Prostate gland (tissue), 2 donors: ENCODE measurements at regions not wholly inside any gene's neighbourhood (a gene's known extent, or its start where the extent isn't known, plus 50 kb on each side); places are given as distances from the start of the nearest gene placed in this dataset.

ENCODE experiments used
- DNase-seq: peaks from one replicate; pipeline ENCODE4 v3.0.0-alpha.2; 2019; ENCODE audit warnings: low spot score
- H3K27ac ChIP-seq, 2 donors: fragments of 200-600 bp; sonication (generic); 2 replicates each; pipeline ENCODE4 v1.5.1; 2017 to 2019
- H3K27me3 ChIP-seq: fragments of 200-600 bp; sonication (generic); replicated peaks from 2 replicates; pipeline ENCODE4 v1.5.1; 2019; ENCODE audit not compliant: insufficient read depth
- H3K36me3 ChIP-seq, 2 donors: fragments of 200-600 bp; sonication (generic); 1 replicate in 1 of 2; 2 replicates in 1 of 2; pipeline versions ENCODE4 v1.5.1 to v1.8.1; 2017 to 2019
- H3K4me1 ChIP-seq: fragments of 200-600 bp; sonication (generic); replicated peaks from 2 replicates; pipeline ENCODE4 v1.5.1; 2019
- H3K4me3 ChIP-seq, 2 donors: fragments of 200-600 bp; sonication (generic); 2 replicates each; pipeline ENCODE4 v1.5.1; 2017 to 2019
- H3K9me3 ChIP-seq: fragments of 200-600 bp; sonication (generic); 2 replicates; pipeline ENCODE4 v1.5.1; 2017
- POLR2A ChIP-seq: fragments of 450-650 bp; IDR thresholded peaks from one replicate; pipeline ENCODE4 v1.6.1; 2016; ENCODE audit warnings: antibody characterized with exemption, mild to moderate bottlenecking
- POLR2AphosphoS5 ChIP-seq: sonication (generic); formaldehyde crosslinking; IDR thresholded peaks from one replicate; pipeline ENCODE4 v1.6.1; 2017; ENCODE audit warnings: antibody characterized with exemption
- WGBS: methylation state at CpG from one replicate; pipeline ENCODE4 v1.1.5; 2018; 5-methylcytosine and 5-hydroxymethylcytosine counted together
- intact Hi-C: fragments of 100-400 bp; cut with DNase I; formaldehyde crosslinking; loops from one replicate; pipeline ENCODE4 v1.14.2; 2022
- TF ChIP-seq, protein P1 (sequence below), 4 experiments: fragments of 200-600 bp in 2 of 4; fragments of 450-650 bp in 2 of 4; sonication (generic) in 2 of 4; IDR thresholded peaks; 1 replicate in 3 of 4; 2 replicates in 1 of 4; pipeline ENCODE4 v1.5.1; 2016 to 2019; ENCODE audit warnings: antibody characterized with exemption in 4 of 4, mild to moderate bottlenecking in 2 of 4, moderate library complexity in 2 of 4

DNA sequence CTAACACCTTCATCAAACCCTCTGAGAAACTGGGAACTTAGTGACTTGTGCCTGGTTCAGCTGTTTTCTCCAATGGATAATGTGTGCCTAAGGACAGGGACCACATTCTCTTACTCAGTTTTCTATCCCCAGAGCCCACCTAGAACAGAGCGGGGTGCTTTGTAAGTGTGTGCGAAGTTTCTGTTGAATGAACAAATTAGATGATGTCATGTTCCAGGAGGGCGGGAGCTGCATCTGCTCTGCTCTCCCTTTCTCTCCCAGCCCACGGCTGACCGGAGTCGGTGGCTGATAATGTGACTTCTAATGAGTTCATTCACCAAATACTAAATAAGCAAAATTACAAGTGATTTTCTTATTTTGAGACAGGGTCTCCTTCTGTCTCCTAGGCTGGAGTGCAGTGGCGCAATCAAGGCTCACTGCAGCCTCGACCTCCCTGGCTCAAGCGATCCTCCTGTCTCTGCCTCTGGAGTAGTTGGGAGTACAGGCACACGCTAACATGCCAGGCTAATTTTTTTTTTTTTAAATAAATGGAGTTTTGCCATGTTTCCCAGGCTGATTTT, 60.7 kb upstream of the FNDC1 start:
- DNase-seq = no peak
- Histone ChIP-seq H3K27ac (no peak overlapping the region), H3K4me3 (no peak overlapping the region), H3K27me3 (no peaks in the 10 kb centered on the region), H3K4me1 (no peaks in the 10 kb centered on the region), H3K9me3 (no peaks in the 10 kb centered on the region), H3K36me3 (no peaks in the 10 kb centered on the region)
- 90% methylated on average over 10 of the region's 10 CpGs for WGBS
- intact Hi-C loops = loop anchor here (10.0 kb wide), 2 partner anchors 104 to 404 kb away; partner anchors contain the start of gene RSPH3
- no peak for TF ChIP-seq POLR2A
- TF ChIP-seq, protein P1, sequence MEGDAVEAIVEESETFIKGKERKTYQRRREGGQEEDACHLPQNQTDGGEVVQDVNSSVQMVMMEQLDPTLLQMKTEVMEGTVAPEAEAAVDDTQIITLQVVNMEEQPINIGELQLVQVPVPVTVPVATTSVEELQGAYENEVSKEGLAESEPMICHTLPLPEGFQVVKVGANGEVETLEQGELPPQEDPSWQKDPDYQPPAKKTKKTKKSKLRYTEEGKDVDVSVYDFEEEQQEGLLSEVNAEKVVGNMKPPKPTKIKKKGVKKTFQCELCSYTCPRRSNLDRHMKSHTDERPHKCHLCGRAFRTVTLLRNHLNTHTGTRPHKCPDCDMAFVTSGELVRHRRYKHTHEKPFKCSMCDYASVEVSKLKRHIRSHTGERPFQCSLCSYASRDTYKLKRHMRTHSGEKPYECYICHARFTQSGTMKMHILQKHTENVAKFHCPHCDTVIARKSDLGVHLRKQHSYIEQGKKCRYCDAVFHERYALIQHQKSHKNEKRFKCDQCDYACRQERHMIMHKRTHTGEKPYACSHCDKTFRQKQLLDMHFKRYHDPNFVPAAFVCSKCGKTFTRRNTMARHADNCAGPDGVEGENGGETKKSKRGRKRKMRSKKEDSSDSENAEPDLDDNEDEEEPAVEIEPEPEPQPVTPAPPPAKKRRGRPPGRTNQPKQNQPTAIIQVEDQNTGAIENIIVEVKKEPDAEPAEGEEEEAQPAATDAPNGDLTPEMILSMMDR (IDR thresholded peaks at IDR 0.05) = no peak
- no peak for TF ChIP-seq POLR2AphosphoS5

DNA sequence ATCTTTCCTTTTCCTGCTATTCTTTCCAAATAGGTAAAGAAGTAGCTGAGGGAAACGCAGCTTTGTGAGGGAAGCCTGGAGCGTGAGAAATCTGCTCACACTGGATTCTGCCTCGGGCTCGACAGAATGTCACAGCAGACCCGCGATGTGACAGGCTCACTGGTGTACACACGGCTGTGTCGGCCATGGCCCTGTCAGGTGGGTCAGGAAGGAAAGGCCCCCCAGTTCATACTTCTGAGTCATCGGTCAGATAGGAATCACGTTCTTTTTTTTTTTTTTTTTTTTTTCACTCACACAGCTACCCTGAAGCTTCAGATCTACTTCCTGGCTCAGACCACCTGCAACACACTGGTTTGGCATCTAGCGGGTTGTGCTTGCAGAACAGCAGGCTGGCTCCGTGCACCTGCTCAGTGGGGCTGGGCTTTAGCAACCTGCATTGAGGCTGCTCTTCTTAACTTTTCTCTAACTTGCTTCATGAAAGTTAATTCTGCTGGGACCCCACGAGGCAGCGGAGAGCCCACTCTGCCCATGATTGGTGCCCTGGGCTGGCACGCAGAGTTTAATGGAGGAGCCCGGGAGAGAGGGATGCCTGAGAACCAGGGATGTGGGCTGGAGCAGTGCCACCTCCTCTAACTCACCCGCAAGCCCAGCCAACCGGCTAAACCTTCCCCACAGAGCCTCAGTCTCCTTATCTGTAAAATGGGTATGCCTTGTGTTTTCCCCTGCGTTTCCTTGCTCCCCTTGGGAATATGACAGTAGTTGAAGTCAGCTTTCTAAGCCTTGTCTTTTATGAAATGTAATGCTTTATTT, 61.5 kb upstream of the FNDC1 start:
- Histone ChIP-seq H3K27ac (no peak overlapping the region), H3K9me3 (no peaks in the 10 kb centered on the region), H3K36me3 (no peaks in the 10 kb centered on the region), H3K4me1 (no peaks in the 10 kb centered on the region), H3K27me3 (no peaks in the 10 kb centered on the region), H3K4me3 (no peak overlapping the region)
- intact Hi-C loops = loop anchor here (10.0 kb wide), 2 partner anchors 103 to 403 kb away; partner anchors contain the start of gene RSPH3
- TF ChIP-seq POLR2A = no peak
- TF ChIP-seq, protein P1 (IDR thresholded peaks at IDR 0.05) = no peak
- no peak for TF ChIP-seq POLR2AphosphoS5
- WGBS = 55% methylated on average over 19 of the region's 19 CpGs
- no peak for DNase-seq

DNA sequence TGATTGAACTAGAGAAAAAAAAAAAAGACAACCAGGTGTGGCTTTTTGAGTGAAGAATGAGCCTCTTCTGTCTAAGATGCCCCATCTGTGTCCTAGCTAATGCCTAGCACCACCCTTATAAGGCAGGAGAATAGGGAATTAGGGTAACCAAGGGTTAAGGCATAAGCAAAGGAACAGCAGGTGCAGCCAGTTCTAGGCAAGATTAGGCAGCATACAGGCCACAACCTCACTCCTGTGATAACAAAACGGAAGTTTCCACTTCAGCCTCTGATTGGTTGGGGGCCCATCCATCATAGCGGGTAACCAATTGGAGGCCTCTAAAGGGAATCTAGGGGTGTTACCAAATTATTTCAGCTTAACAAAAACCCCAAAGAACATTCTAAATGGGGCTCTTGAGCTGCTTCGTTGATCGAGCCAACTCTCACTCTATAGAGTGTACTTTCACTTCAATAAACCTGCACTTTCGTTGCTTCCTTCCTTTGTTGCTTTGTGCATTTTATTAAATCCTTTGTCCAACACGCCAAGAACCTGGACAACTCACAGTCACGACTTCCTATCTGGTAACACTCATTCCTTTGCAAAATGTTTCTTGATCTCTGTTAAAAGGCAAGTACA, 61.9 kb upstream of the TAGAP start:
- Histone ChIP-seq H3K36me3 (no peaks in the 10 kb centered on the region), H3K4me1 (no peaks in the 10 kb centered on the region), H3K27me3 (no peaks in the 10 kb centered on the region), H3K27ac (no peak overlapping the region), H3K9me3 (no peaks in the 10 kb centered on the region), H3K4me3 (peak overlapping the region in 1 of 2 donors; percentile 2)
- TF ChIP-seq, protein P1 (IDR thresholded peaks at IDR 0.05) = no peak
- TF ChIP-seq POLR2A (no peak), POLR2AphosphoS5 (peak; percentile 35)
- intact Hi-C loops = loop anchor here (10.0 kb wide), 2 partner anchors 102 to 402 kb away; partner anchors contain the start of gene RSPH3
- peak; percentile 50 for DNase-seq
- 31% methylated on average over 7 of the region's 7 CpGs for WGBS

GRCh38 chr6:159105716-159106115, 60.9 kb upstream of the TAGAP start:
- H3K4me1 ChIP-seq = no peaks in the 10 kb centered on the region
- H3K27ac ChIP-seq = no peak overlapping the region
- H3K36me3 ChIP-seq = no peaks in the 10 kb centered on the region
- 57% methylated on average over 3 of the region's 3 CpGs for WGBS
- H3K27me3 ChIP-seq = no peaks in the 10 kb centered on the region
- no peak for DNase-seq
- intact Hi-C loops = loop anchor here (2.0 to 10.0 kb wide), 3 partner anchors 63 to 401 kb away; partner anchors contain the start of gene RSPH3
- TF ChIP-seq POLR2A (no peak), POLR2AphosphoS5 (no peak)
- TF ChIP-seq, protein P1 (IDR thresholded peaks at IDR 0.05) = no peak
- no peaks in the 10 kb centered on the region for H3K9me3 ChIP-seq
- H3K4me3 ChIP-seq = no peak overlapping the region
